NCI-H226 (cell line): ENCODE measurements at regions not wholly inside any gene's neighbourhood (a gene's known extent, or its start where the extent isn't known, plus 50 kb on each side); places are given as distances from the start of the nearest gene placed in this dataset.

Experiments
- DNase-seq: peaks from one replicate; pipeline ENCODE4 v3.0.0-alpha.2; 2015

GRCh38 chr5:112663146-112663545 is 74.5 kb upstream of the APC start:
- DNase-seq, result no peak

GRCh38 chr5:112668016-112668415 is 69.7 kb upstream of the APC start:
- no peak for DNase-seq

- no peak for DNase-seq
These were observed 68.8 kb upstream of the APC start for GRCh38 chr5:112668911-112669310.

GRCh38 chr5:112669328-112669963 is 68.2 kb upstream of the APC start:
- no peak for DNase-seq

- DNase-seq, result no peak
These were observed 66.0 kb upstream of the APC start for GRCh38 chr5:112671687-112672086.

GRCh38 chr5:112681481-112681908 is 56.2 kb upstream of the APC start:
- peak; percentile 70 for DNase-seq

DNA sequence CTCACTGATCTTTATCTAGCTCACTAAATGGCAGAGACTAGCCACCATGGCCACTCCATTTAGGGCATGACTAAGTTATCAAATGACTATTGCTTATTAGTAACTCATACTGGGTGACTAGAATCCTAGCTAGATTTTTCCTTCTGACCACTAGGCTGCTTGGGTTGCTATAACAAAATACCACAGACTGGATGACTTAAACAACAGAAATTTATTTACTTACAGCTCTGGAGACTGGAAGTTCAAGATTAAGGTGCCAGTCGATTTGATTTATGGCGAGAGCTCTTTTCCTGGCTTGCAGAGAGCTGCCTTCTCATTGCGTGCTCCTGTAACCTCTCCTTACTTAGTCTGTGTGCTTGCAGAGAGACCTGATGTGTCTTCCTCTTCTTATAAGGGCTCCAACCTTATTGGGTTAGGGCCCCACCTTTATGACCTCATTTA is 55.0 kb upstream of the APC start:
- DNase-seq, result peak; percentile 45

GRCh38 chr5:112684121-112684520 is 53.6 kb upstream of the APC start:
- no peak for DNase-seq

DNA sequence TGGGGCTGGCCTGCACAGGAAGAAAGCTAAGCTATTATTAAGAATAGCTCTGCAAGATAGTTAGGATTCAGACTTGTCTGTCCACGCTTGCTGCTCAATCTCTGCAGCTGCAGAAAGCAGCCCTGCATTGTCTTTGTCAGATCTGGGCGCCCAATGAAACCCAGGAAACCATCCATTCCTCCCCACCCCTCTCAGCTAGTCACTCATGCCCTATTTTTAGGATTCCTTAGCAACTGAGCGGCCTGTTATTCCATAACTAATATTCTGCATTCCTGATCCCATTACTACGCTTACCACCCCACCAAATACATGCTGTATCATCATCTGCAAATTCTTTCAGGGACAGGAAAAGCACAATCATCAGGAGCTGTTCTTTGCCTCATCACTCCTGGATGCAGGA is 52.9 kb upstream of the APC start:
- DNase-seq, result peak; percentile 70

- DNase-seq, result no peak
These were observed 52.3 kb upstream of the APC start for GRCh38 chr5:112685386-112685785.

DNA sequence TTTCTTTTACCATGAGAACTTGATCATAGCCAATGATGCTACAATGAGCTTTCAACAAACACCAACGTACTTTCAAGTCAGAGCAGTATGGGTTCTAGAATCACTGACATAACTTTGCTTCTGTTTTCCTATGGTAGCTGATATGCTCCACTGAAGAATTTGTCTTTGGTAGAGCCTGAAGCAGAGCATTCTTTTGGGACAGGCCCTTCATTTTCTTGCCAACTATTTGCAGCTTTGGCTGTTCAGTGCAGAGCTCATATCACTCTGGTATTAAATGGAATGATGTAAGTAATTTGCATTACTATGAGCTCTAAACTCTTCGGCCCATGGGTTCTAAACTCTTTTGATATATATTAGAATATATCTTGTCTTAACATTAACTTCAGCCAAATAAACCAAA is 51.8 kb upstream of the APC start:
- peak; percentile 59 for DNase-seq

DNA sequence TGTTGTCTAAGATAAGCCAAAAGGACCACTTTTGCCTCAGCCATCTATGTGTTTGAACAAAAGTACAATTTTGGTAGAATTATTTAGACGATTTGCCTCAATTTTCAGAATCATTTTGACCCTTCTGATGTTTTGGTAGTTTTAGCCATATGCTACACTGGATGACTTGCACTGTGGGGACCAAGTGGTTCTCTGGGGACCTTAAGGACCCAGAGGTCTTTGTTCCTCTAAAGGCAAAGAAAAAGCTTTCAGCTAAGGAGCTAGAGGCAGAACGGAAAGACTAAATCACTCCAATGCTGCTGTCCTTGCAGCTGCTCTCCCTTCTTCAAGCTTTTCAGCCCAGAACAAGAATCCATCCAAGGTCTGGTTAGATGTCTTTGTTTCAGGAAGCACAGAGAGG is 51.0 kb upstream of the APC start:
- no peak for DNase-seq

- no peak for DNase-seq
These were observed 50.4 kb upstream of the APC start for GRCh38 chr5:112687306-112687705.
